ENCODE measurements at regions not wholly inside any gene's neighbourhood (a gene's known extent, or its start where the extent isn't known, plus 50 kb on each side); places are given as distances from the start of the nearest gene placed in this dataset.

GRCh38 chr2:62410926-62411456, 95.0 kb downstream of the TMEM17 start:
- peak overlapping the region; percentile 45 for H2AFZ ChIP-seq (ENCODE audit: low read depth, low read length)
- no peak overlapping the region for H3K9ac ChIP-seq (ENCODE audit: low read length)
- no peak overlapping the region for H3K4me3 ChIP-seq (ENCODE audit: insufficient read depth, low read depth, low read length)
- peaks cover 11% of the 10 kb centered on the region for H3K27me3 Mint-ChIP-seq (ENCODE audit: low read depth, unreplicated experiment)
- no peaks in the 10 kb centered on the region for H3K79me2 ChIP-seq (ENCODE audit: insufficient read depth, low read length)
- H3K27me3 ChIP-seq (ENCODE audit: insufficient read depth, low read length) = peaks cover 3% of the 10 kb centered on the region
- peaks cover 13% of the 10 kb centered on the region for H3K4me1 Mint-ChIP-seq (ENCODE audit: low read depth, unreplicated experiment)
- peaks cover 12% of the 10 kb centered on the region for H3K4me1 ChIP-seq (ENCODE audit: insufficient read depth, low read length)
- TF ChIP-seq EZH2 (IDR thresholded peaks at IDR 0.05; ENCODE audit: insufficient read depth, low read length) (no peak), CTCF (IDR thresholded peaks at IDR 0.05; ENCODE audit: insufficient read depth, low read depth, low read length) (no peak)
- no peaks in the 10 kb centered on the region for H3K36me3 ChIP-seq (ENCODE audit: insufficient read depth, low read length)
- H3K4me3 Mint-ChIP-seq (ENCODE audit: unreplicated experiment) = no peak overlapping the region
- no peak overlapping the region for H3K27ac ChIP-seq (ENCODE audit: low read depth, low read length)
- peaks cover 3% of the 10 kb centered on the region for H3K36me3 Mint-ChIP-seq (ENCODE audit: low read depth, unreplicated experiment)
- no peak overlapping the region for H3K27ac Mint-ChIP-seq (ENCODE audit: unreplicated experiment)
- no peaks in the 10 kb centered on the region for H4K20me1 ChIP-seq (ENCODE audit: insufficient read depth, low read length)
- DNase-seq (ENCODE audit: low read depth) (no peak), FAIRE-seq (no peak)
- H3K9me3 Mint-ChIP-seq (ENCODE audit: unreplicated experiment) = peaks cover 2% of the 10 kb centered on the region
- no peaks in the 10 kb centered on the region for H3K9me3 ChIP-seq (ENCODE audit: insufficient read depth, low read depth, low read length)
- H3K4me2 ChIP-seq (ENCODE audit: low read length) = peak overlapping the region; percentile 77

GRCh38 chr2:62410015-62410453, 96.0 kb downstream of the TMEM17 start:
- Mint-ChIP-seq H3K36me3 (ENCODE audit: low read depth, unreplicated experiment) (peaks cover 3% of the 10 kb centered on the region), H3K27me3 (ENCODE audit: low read depth, unreplicated experiment) (peaks cover 11% of the 10 kb centered on the region), H3K4me1 (ENCODE audit: low read depth, unreplicated experiment) (peaks cover 13% of the 10 kb centered on the region), H3K27ac (ENCODE audit: unreplicated experiment) (no peak overlapping the region), H3K4me3 (ENCODE audit: unreplicated experiment) (no peak overlapping the region), H3K9me3 (ENCODE audit: unreplicated experiment) (peaks cover 2% of the 10 kb centered on the region)
- no peaks in the 10 kb centered on the region for H3K79me2 ChIP-seq (ENCODE audit: insufficient read depth, low read length)
- no peaks in the 10 kb centered on the region for H3K9me3 ChIP-seq (ENCODE audit: insufficient read depth, low read depth, low read length)
- H3K4me1 ChIP-seq (ENCODE audit: insufficient read depth, low read length) = peaks cover 12% of the 10 kb centered on the region
- no peak overlapping the region for H3K4me3 ChIP-seq (ENCODE audit: insufficient read depth, low read depth, low read length)
- H3K4me2 ChIP-seq (ENCODE audit: low read length) = no peak overlapping the region
- DNase-seq (ENCODE audit: low read depth) = no peak
- H2AFZ ChIP-seq (ENCODE audit: low read depth, low read length) = no peak overlapping the region
- H3K27ac ChIP-seq (ENCODE audit: low read depth, low read length) = no peak overlapping the region
- peaks cover 3% of the 10 kb centered on the region for H3K27me3 ChIP-seq (ENCODE audit: insufficient read depth, low read length)
- TF ChIP-seq EZH2 (IDR thresholded peaks at IDR 0.05; ENCODE audit: insufficient read depth, low read length) = no peak
- TF ChIP-seq CTCF (IDR thresholded peaks at IDR 0.05; ENCODE audit: insufficient read depth, low read depth, low read length) = no peak
- FAIRE-seq = no peak
- no peaks in the 10 kb centered on the region for H3K36me3 ChIP-seq (ENCODE audit: insufficient read depth, low read length)
- H3K9ac ChIP-seq (ENCODE audit: low read length) = no peak overlapping the region
- no peaks in the 10 kb centered on the region for H4K20me1 ChIP-seq (ENCODE audit: insufficient read depth, low read length)

GRCh38 chr2:62409442-62409841, 96.6 kb downstream of the TMEM17 start:
- peaks cover 11% of the 10 kb centered on the region for H3K27me3 Mint-ChIP-seq (ENCODE audit: low read depth, unreplicated experiment)
- H3K9me3 Mint-ChIP-seq (ENCODE audit: unreplicated experiment) = peaks cover 2% of the 10 kb centered on the region
- H3K27ac ChIP-seq (ENCODE audit: low read depth, low read length) = no peak overlapping the region
- no peak overlapping the region for H3K9ac ChIP-seq (ENCODE audit: low read length)
- no peaks in the 10 kb centered on the region for H3K79me2 ChIP-seq (ENCODE audit: insufficient read depth, low read length)
- H3K9me3 ChIP-seq (ENCODE audit: insufficient read depth, low read depth, low read length) = no peaks in the 10 kb centered on the region
- no peak overlapping the region for H3K4me2 ChIP-seq (ENCODE audit: low read length)
- H3K36me3 Mint-ChIP-seq (ENCODE audit: low read depth, unreplicated experiment) = peaks cover 3% of the 10 kb centered on the region
- H4K20me1 ChIP-seq (ENCODE audit: insufficient read depth, low read length) = no peaks in the 10 kb centered on the region
- H3K4me3 Mint-ChIP-seq (ENCODE audit: unreplicated experiment) = no peak overlapping the region
- TF ChIP-seq EZH2 (IDR thresholded peaks at IDR 0.05; ENCODE audit: insufficient read depth, low read length) (no peak), CTCF (IDR thresholded peaks at IDR 0.05; ENCODE audit: insufficient read depth, low read depth, low read length) (no peak)
- DNase-seq (ENCODE audit: low read depth) (peak; percentile 30), FAIRE-seq (no peak)
- no peak overlapping the region for H3K27ac Mint-ChIP-seq (ENCODE audit: unreplicated experiment)
- no peak overlapping the region for H3K4me3 ChIP-seq (ENCODE audit: insufficient read depth, low read depth, low read length)
- H3K36me3 ChIP-seq (ENCODE audit: insufficient read depth, low read length) = no peaks in the 10 kb centered on the region
- peaks cover 3% of the 10 kb centered on the region for H3K27me3 ChIP-seq (ENCODE audit: insufficient read depth, low read length)
- no peak overlapping the region for H2AFZ ChIP-seq (ENCODE audit: low read depth, low read length)
- peaks cover 13% of the 10 kb centered on the region for H3K4me1 Mint-ChIP-seq (ENCODE audit: low read depth, unreplicated experiment)
- H3K4me1 ChIP-seq (ENCODE audit: insufficient read depth, low read length) = peaks cover 12% of the 10 kb centered on the region
